ENCODE measurements at regions not wholly inside any gene's neighbourhood (a gene's known extent, or its start where the extent isn't known, plus 50 kb on each side); places are given as distances from the start of the nearest gene placed in this dataset.

GRCh38 chr5:110290542-110290941, 435.9 kb downstream of the TMEM232 start:
- H3K4me2 ChIP-seq (ENCODE audit: insufficient read depth, insufficient read length, low read length): no peak overlapping the region
- H3K9ac ChIP-seq (ENCODE audit: extremely low read depth, insufficient read length, low read length): no peak overlapping the region
- WGBS (ENCODE audit: extremely low coverage, insufficient read length, low lambda C conversion rate): no CpG with 5 or more reads among the region's 1 CpG
- no peaks in the 10 kb centered on the region for H4K20me1 ChIP-seq (ENCODE audit: control insufficient read depth, insufficient read depth, insufficient read length)
- no peak overlapping the region for H3K23ac ChIP-seq (ENCODE audit: insufficient read length, low read depth, low read length)
- H2BK20ac ChIP-seq (ENCODE audit: low read depth, low read length, poor library complexity, severe bottlenecking): no peak overlapping the region
- TF ChIP-seq CTCF (conservative IDR thresholded peaks at IDR 0.05): no peak
- no peak overlapping the region for H2BK12ac ChIP-seq (ENCODE audit: insufficient read length, low read depth, low read length)
- H2BK5ac ChIP-seq (ENCODE audit: insufficient read length, low read length): no peak overlapping the region
- no peak overlapping the region for H3K27ac Mint-ChIP-seq
- H3K4me1 Mint-ChIP-seq: peaks cover 5 to 11% of the 10 kb centered on the region in 2 experiments; a peak in 2 of 4 replicates
- H3K18ac ChIP-seq (ENCODE audit: insufficient read length, low read depth, low read length): no peak overlapping the region
- H3K9me3 ChIP-seq (ENCODE audit: control insufficient read depth, low read depth, low read length): no peaks in the 10 kb centered on the region
- H3K27me3 ChIP-seq (ENCODE audit: insufficient read depth, low read length): no peaks in the 10 kb centered on the region
- H4K91ac ChIP-seq (ENCODE audit: insufficient read length, low read depth, low read length): no peak overlapping the region
- H3K27me3 Mint-ChIP-seq (ENCODE audit: low read depth): no peaks in the 10 kb centered on the region
- H2BK120ac ChIP-seq (ENCODE audit: low read depth, low read length, poor library complexity, severe bottlenecking): no peak overlapping the region
- H3K27ac ChIP-seq (ENCODE audit: insufficient read length, low read depth, low read length): no peak overlapping the region
- no peak overlapping the region for H2AFZ ChIP-seq (ENCODE audit: low read length)
- no peaks in the 10 kb centered on the region for H3K23me2 ChIP-seq (ENCODE audit: insufficient read length, low read depth, low read length, poor library complexity, severe bottlenecking)
- DNase-seq: no peak
- H3K4me1 ChIP-seq (ENCODE audit: insufficient read depth, low read length): peaks cover 2% of the 10 kb centered on the region; the same call in 1 of the 2 replicates
- H3K36me3 Mint-ChIP-seq (ENCODE audit: insufficient read depth in 1 of 3, low read depth in 3 of 3): peaks cover 0 to 6% (median 2%) of the 10 kb centered on the region in 3 experiments; a peak in 2 of 7 replicates
- no peak overlapping the region for H3K56ac ChIP-seq (ENCODE audit: insufficient read length, low read depth, low read length)
- no peak overlapping the region for H4K8ac ChIP-seq (replicated peaks; ENCODE audit: insufficient read length, low read depth, low read length)
- no peak overlapping the region for H3K14ac ChIP-seq (ENCODE audit: insufficient read depth, low read length)
- H2AK5ac ChIP-seq (ENCODE audit: insufficient read length, low read length): no peak overlapping the region
- no peak overlapping the region for H4K5ac ChIP-seq (ENCODE audit: insufficient read length, low read depth, low read length)
- no peak overlapping the region for H2BK15ac ChIP-seq (ENCODE audit: low read depth, low read length)
- H3K9me3 Mint-ChIP-seq: peaks cover 8 to 11% of the 10 kb centered on the region in 2 experiments
- H3T11ph ChIP-seq (ENCODE audit: low read length): no peak overlapping the region
- no peak overlapping the region for H3K4me3 Mint-ChIP-seq
- no peaks in the 10 kb centered on the region for H3K79me1 ChIP-seq (ENCODE audit: insufficient read depth, low read depth, low read length, poor library complexity, severe bottlenecking)
- H3K4ac ChIP-seq (ENCODE audit: low read depth, low read length): no peak overlapping the region
- H3K79me2 ChIP-seq (ENCODE audit: insufficient read depth, low read length): no peaks in the 10 kb centered on the region

All from H9 (cell line).